IMR-90 (cell line): ENCODE measurements at regions not wholly inside any gene's neighbourhood (a gene's known extent, or its start where the extent isn't known, plus 50 kb on each side); places are given as distances from the start of the nearest gene placed in this dataset.

ENCODE experiments used
- BHLHE40 ChIP-seq: fragments of 150-350 bp; IDR thresholded peaks from 2 replicates; pipeline ENCODE4 v1.6.1; 2016; ENCODE audit warnings: mild to moderate bottlenecking, low read depth, low read length
- CTCF ChIP-seq: conservative IDR thresholded peaks from 2 replicates; pipeline ENCODE4 v1.5.1; 2012; ENCODE audit warnings: mild to moderate bottlenecking, low read depth, low read length, improper control_type of control experiment
- ELK1 ChIP-seq: fragments of 150-350 bp; IDR thresholded peaks from 2 replicates; pipeline ENCODE4 v1.6.1; 2016; ENCODE audit warnings: low read depth, mild to moderate bottlenecking, low read length, moderate library complexity, borderline replicate concordance
- FOS ChIP-seq: fragments of 150-350 bp; IDR thresholded peaks from 2 replicates; pipeline ENCODE4 v1.6.1; 2016; ENCODE audit warnings: low read depth, low read length
- MAFK ChIP-seq: IDR thresholded peaks from 2 replicates; pipeline ENCODE4 v1.6.1; 2012; ENCODE audit warnings: low read depth, low read length, improper control_type of control experiment
- MXI1 ChIP-seq: IDR thresholded peaks from 2 replicates; pipeline ENCODE4 v1.6.1; 2012; ENCODE audit warnings: low read depth, mild to moderate bottlenecking, low read length, moderate library complexity, borderline replicate concordance
- POLR2A ChIP-seq: IDR thresholded peaks from 2 replicates; pipeline ENCODE4 v1.6.1; 2012; ENCODE audit warnings: mild to moderate bottlenecking, low read depth, low read length
- RFX5 ChIP-seq: IDR thresholded peaks from 2 replicates; pipeline ENCODE4 v1.8.0; 2012; ENCODE audit warnings: low read depth, mild to moderate bottlenecking, low read length, moderate library complexity
- TF ChIP-seq, protein P1 (sequence below): fragments of 150-350 bp; IDR thresholded peaks from 2 replicates; pipeline ENCODE4 v1.6.1; 2017; ENCODE audit warnings: mild to moderate bottlenecking, antibody characterized with exemption, low read length, low read depth

DNA sequence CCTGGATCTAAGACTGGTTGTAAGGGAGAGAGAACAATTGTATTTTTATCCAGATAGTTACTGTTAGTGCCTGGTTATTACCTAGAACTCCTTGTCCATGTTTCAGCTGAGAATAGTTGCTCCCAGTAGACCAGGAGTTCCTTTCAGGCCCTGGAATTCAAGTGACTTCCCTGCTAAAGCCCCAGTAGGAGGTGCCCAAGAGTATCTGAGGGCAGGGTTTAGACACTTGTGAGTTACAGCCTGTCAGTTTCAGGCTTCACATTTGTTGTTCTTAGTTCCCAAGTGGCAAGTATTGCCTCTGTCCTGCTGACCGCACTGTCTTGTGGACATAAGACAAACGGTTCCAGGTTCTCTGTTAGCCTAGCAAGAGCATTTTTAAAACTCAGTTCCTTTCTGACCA lies 743.9 kb upstream of the SEMA6A start:
- no peak for TF ChIP-seq CTCF
- no peak for TF ChIP-seq POLR2A
- no peak for TF ChIP-seq FOS
- no peak for TF ChIP-seq BHLHE40
- TF ChIP-seq RFX5, result no peak
- TF ChIP-seq, protein P1, sequence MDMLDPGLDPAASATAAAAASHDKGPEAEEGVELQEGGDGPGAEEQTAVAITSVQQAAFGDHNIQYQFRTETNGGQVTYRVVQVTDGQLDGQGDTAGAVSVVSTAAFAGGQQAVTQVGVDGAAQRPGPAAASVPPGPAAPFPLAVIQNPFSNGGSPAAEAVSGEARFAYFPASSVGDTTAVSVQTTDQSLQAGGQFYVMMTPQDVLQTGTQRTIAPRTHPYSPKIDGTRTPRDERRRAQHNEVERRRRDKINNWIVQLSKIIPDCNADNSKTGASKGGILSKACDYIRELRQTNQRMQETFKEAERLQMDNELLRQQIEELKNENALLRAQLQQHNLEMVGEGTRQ, result no peak
- TF ChIP-seq ELK1, result no peak
- no peak for TF ChIP-seq MXI1
- no peak for TF ChIP-seq MAFK
